Esophagus muscularis mucosa (tissue), 3 donors: ENCODE measurements at regions not wholly inside any gene's neighbourhood (a gene's known extent, or its start where the extent isn't known, plus 50 kb on each side); places are given as distances from the start of the nearest gene placed in this dataset.
"Not testable (repeated sequence)": the region's sequence is repeated elsewhere in the genome, so short reads cannot be mapped to it uniquely, and the experiment has no call there.

Experiments used
- POLR2A ChIP-seq: fragments of 450-650 bp; IDR thresholded peaks from one replicate; pipeline ENCODE4 v1.6.1; 2017; ENCODE audit warnings: antibody characterized with exemption, moderate library complexity, mild to moderate bottlenecking, low read depth
- TF ChIP-seq, protein P1 (sequence below), 3 experiments: fragments of 200-600 bp in 2 of 3; fragments of 450-650 bp in 1 of 3; sonication (generic) in 2 of 3; IDR thresholded peaks; one replicate each; pipeline ENCODE4 v1.5.1; 2017 to 2019; ENCODE audit warnings: antibody characterized with exemption in 3 of 3, mild to moderate bottlenecking in 2 of 3, moderate library complexity in 1 of 3

DNA sequence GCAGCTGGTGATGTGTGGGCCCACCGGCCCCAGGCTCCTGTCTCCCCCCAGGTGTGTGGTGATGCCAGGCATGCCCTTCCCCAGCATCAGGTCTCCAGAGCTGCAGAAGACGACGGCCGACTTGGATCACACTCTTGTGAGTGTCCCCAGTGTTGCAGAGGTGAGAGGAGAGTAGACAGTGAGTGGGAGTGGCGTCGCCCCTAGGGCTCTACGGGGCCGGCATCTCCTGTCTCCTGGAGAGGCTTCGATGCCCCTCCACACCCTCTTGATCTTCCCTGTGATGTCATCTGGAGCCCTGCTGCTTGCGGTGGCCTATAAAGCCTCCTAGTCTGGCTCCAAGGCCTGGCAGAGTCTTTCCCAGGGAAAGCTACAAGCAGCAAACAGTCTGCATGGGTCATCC, 268.4 kb downstream of the OR4F29 start:
- TF ChIP-seq, protein P1, sequence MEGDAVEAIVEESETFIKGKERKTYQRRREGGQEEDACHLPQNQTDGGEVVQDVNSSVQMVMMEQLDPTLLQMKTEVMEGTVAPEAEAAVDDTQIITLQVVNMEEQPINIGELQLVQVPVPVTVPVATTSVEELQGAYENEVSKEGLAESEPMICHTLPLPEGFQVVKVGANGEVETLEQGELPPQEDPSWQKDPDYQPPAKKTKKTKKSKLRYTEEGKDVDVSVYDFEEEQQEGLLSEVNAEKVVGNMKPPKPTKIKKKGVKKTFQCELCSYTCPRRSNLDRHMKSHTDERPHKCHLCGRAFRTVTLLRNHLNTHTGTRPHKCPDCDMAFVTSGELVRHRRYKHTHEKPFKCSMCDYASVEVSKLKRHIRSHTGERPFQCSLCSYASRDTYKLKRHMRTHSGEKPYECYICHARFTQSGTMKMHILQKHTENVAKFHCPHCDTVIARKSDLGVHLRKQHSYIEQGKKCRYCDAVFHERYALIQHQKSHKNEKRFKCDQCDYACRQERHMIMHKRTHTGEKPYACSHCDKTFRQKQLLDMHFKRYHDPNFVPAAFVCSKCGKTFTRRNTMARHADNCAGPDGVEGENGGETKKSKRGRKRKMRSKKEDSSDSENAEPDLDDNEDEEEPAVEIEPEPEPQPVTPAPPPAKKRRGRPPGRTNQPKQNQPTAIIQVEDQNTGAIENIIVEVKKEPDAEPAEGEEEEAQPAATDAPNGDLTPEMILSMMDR (IDR thresholded peaks at IDR 0.05) = not testable (repeated sequence)
- not testable (repeated sequence) for TF ChIP-seq POLR2A
